ENCODE measurements at regions not wholly inside any gene's neighbourhood (a gene's known extent, or its start where the extent isn't known, plus 50 kb on each side); places are given as distances from the start of the nearest gene placed in this dataset.

- no peak for DNase-seq
Observed at GRCh38 chr15:91769476-91769875, 84.0 kb upstream of the SLCO3A1 start.

- no peak for DNase-seq
Observed at GRCh38 chr15:91769894-91770293, 83.6 kb upstream of the SLCO3A1 start.

GRCh38 chr15:91776104-91776503 lies 77.4 kb upstream of the SLCO3A1 start:
- no peak for DNase-seq

GRCh38 chr15:91779960-91780359 lies 73.5 kb upstream of the SLCO3A1 start:
- DNase-seq, result no peak

- no peak for DNase-seq
Observed at GRCh38 chr15:91780387-91780786, 73.1 kb upstream of the SLCO3A1 start.

GRCh38 chr15:91782221-91782620 lies 71.3 kb upstream of the SLCO3A1 start:
- DNase-seq, result no peak

- DNase-seq, result no peak
Observed at GRCh38 chr15:91783008-91783407, 70.5 kb upstream of the SLCO3A1 start.

GRCh38 chr15:91783451-91783850 lies 70.1 kb upstream of the SLCO3A1 start:
- DNase-seq, result no peak

- no peak for DNase-seq
Observed at GRCh38 chr15:91784973-91785709, 68.4 kb upstream of the SLCO3A1 start.

- DNase-seq, result no peak
Observed at GRCh38 chr15:91787198-91787597, 66.3 kb upstream of the SLCO3A1 start.

GRCh38 chr15:91789136-91789535 lies 64.4 kb upstream of the SLCO3A1 start:
- DNase-seq, result no peak

GRCh38 chr15:91790836-91791235 lies 62.7 kb upstream of the SLCO3A1 start:
- no peak for DNase-seq

GRCh38 chr15:91793771-91794170 lies 59.7 kb upstream of the SLCO3A1 start:
- no peak for DNase-seq

- DNase-seq, result no peak
Observed at GRCh38 chr15:91795235-91795634, 58.3 kb upstream of the SLCO3A1 start.

GRCh38 chr15:91801836-91802534 lies 51.5 kb upstream of the SLCO3A1 start:
- DNase-seq, result no peak

GRCh38 chr15:91803260-91803659 lies 50.2 kb upstream of the SLCO3A1 start:
- no peak for DNase-seq
